A549 (cell line): ENCODE measurements at regions not wholly inside any gene's neighbourhood (a gene's known extent, or its start where the extent isn't known, plus 50 kb on each side); places are given as distances from the start of the nearest gene placed in this dataset.

Experiments
- ATAC-seq, 2 experiments: fragments of 200-7000 bp in 1 of 2; fragments of >200 bp in 1 of 2; cut with Nextera tagmentation in 1 of 2; cut with Tn5 transposase in 1 of 2; 3 replicates each; pipeline versions ENCODE4 v1.8.0 to v1.9.1; 2018 to 2020; ENCODE audit warnings: mild to moderate bottlenecking in 1 of 2, moderate library complexity in 1 of 2
- CTCF ChIA-PET: fragments of 300-600 bp; sonication (Branson Sonifier 250); formaldehyde crosslinking; extraction: SDS; loops from one replicate; lab custom pipeline; 2021; ENCODE audit warnings: antibody characterized with exemption, inconsistent platforms; lab: Yijun Ruan, JAX
- POLR2A ChIA-PET: fragments of 350-600 bp; formaldehyde crosslinking; extraction: SDS; loops from one replicate; lab custom pipeline; 2021; ENCODE audit warnings: antibody characterized with exemption, inconsistent platforms; lab: Yijun Ruan, JAX
- DNase-seq, 2 experiments: peaks; one replicate each; pipeline versions ENCODE4 v3.0.0 to v3.0.0-alpha.2; 2011 to 2016; ENCODE audit warnings: low read depth in 1 of 2, low spot score in 1 of 2
- FAIRE-seq: peaks from 2 replicates; lab custom pipeline; 2011; peaks lifted over from hg19 to GRCh38; lab: Jason Lieb, UNC
- H3K27ac ChIP-seq, 2 experiments: fragments of >200 bp; sonication (Bioruptor Twin); formaldehyde crosslinking; 3 replicates each; pipeline ENCODE4 v1.5.1; 2016 to 2017
- H3K4me1 ChIP-seq: fragments of >200 bp; sonication (Bioruptor Twin); formaldehyde crosslinking; 3 replicates; pipeline ENCODE4 v1.6.1; 2016
- H3K4me2 ChIP-seq: fragments of >200 bp; sonication (Bioruptor Twin); formaldehyde crosslinking; 3 replicates; pipeline ENCODE4 v1.6.1; 2016
- H3K4me3 ChIP-seq: fragments of >200 bp; sonication (Bioruptor Twin); formaldehyde crosslinking; 3 replicates; pipeline ENCODE4 v1.5.1; 2016
- H3K9me3 ChIP-seq: fragments of >200 bp; sonication (Bioruptor Twin); formaldehyde crosslinking; 3 replicates; pipeline ENCODE4 v1.6.1; 2016
- CBX2 ChIP-seq: fragments of 200-600 bp; sonication (generic); IDR thresholded peaks from 2 replicates; pipeline ENCODE4 v1.6.1; 2016; ENCODE audit warnings: low read depth, mild to moderate bottlenecking, borderline replicate concordance
- CTCF ChIP-seq: fragments of >200 bp; sonication (Bioruptor Twin); formaldehyde crosslinking; IDR thresholded peaks from 3 replicates; pipeline ENCODE4 v1.5.1; 2016
- FOSL2 ChIP-seq, 2 experiments: fragments of 450-650 bp in 1 of 2; fragments of >200 bp in 1 of 2; sonication (Bioruptor Twin) in 1 of 2; formaldehyde crosslinking; IDR thresholded peaks; 2 replicates each; pipeline versions ENCODE4 v1.5.0 to v1.6.1; 2016 to 2020; ENCODE audit warnings: mild to moderate bottlenecking in 1 of 2, moderate library complexity in 1 of 2
- GATA3 ChIP-seq: IDR thresholded peaks from 2 replicates; pipeline ENCODE4 v1.6.1; 2012; ENCODE audit warnings: borderline replicate concordance
- HDAC2 ChIP-seq: fragments of 200-600 bp; sonication (generic); IDR thresholded peaks from 2 replicates; pipeline ENCODE4 v1.6.1; 2016
- HOXA7 ChIP-seq: fragments of 250-450 bp; sonication (Bioruptor Pico); IDR thresholded peaks from 2 replicates; pipeline ENCODE4 v1.5.0; 2020; ENCODE audit warnings: mild to moderate bottlenecking, moderate library complexity
- HOXB13 ChIP-seq: fragments of 250-450 bp; sonication (Bioruptor Pico); IDR thresholded peaks from 2 replicates; pipeline ENCODE4 v1.5.0; 2020; ENCODE audit warnings: low read depth, mild to moderate bottlenecking, moderate library complexity
- JUN ChIP-seq, 2 experiments: fragments of >200 bp; sonication (Bioruptor Twin); formaldehyde crosslinking; IDR thresholded peaks; 2 replicates in 1 of 2; 3 replicates in 1 of 2; pipeline ENCODE4 v1.6.1; 2016 to 2017
- JUNB ChIP-seq: fragments of >200 bp; sonication (Bioruptor Twin); formaldehyde crosslinking; IDR thresholded peaks from 2 replicates; pipeline ENCODE4 v1.6.1; 2016
- KDM5A ChIP-seq: fragments of 200-600 bp; sonication (generic); IDR thresholded peaks from 2 replicates; pipeline ENCODE4 v1.6.1; 2016; ENCODE audit warnings: antibody characterized with exemption, mild to moderate bottlenecking
- MAFK ChIP-seq: fragments of 450-650 bp; IDR thresholded peaks from 2 replicates; pipeline ENCODE4 v1.6.1; 2014; ENCODE audit not compliant: partially characterized antibody
- MAZ ChIP-seq: fragments of 150-350 bp; IDR thresholded peaks from 2 replicates; pipeline ENCODE4 v1.6.1; 2014; ENCODE audit warnings: antibody characterized with exemption, low read depth, low read length, borderline replicate concordance
- NR3C1 ChIP-seq: fragments of >200 bp; sonication (Bioruptor Twin); formaldehyde crosslinking; IDR thresholded peaks from 3 replicates; pipeline ENCODE4 v1.6.1; 2017
- SMC3 ChIP-seq: fragments of >200 bp; sonication (Bioruptor Twin); formaldehyde crosslinking; IDR thresholded peaks from 3 replicates; pipeline ENCODE4 v1.6.1; 2018; ENCODE audit warnings: inconsistent platforms
- ZC3H11A ChIP-seq: fragments of 450-650 bp; IDR thresholded peaks from 2 replicates; pipeline ENCODE4 v1.6.1; 2014; ENCODE audit warnings: antibody characterized with exemption, mild to moderate bottlenecking
- WGBS: methylation state at CpG from one replicate; pipeline ENCODE4 v1.1.6; 2017; ENCODE audit errors: missing lambda C conversion rate; 5-methylcytosine and 5-hydroxymethylcytosine counted together
- TF ChIP-seq, protein P1 (sequence below): IDR thresholded peaks from 2 replicates; pipeline ENCODE4 v1.6.1; 2012
- TF ChIP-seq, protein P2 (sequence below): fragments of 200-600 bp; sonication (generic); IDR thresholded peaks from 2 replicates; pipeline ENCODE4 v1.6.1; 2016; ENCODE audit warnings: antibody characterized with exemption, mild to moderate bottlenecking, moderate library complexity
- TF ChIP-seq, protein P3 (sequence below): fragments of 450-650 bp; IDR thresholded peaks from 2 replicates; pipeline ENCODE4 v1.6.1; 2014; ENCODE audit warnings: antibody characterized with exemption

DNA sequence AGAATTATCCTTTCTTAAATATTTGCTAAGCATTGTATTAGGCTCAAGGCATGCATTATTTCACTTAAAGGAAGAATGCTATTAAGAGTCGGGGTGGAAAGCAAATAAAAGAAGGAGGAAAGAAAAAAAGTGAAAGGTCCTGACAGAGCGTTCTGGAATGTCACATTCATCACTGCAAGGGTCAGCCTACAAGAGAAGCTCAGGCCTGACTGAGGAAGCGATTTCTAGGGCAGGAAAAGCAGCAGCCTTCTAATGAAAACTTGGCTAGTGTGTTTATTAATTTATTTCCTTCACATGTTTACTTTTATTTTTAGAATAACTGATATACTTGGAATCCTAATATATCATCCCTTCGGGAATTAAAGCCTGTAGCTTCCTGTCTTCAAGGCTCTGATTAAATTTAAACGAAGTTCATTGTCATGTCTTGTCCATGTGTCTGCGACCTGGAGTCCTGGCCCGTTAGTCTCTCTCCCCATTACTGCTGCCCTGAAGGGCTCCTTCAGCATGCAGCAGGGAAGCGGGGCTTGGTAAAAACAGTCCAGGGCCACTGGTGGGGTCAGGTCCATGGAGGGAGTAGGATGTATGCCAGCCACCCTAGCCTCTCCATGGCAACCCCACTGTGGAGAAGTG is 119.2 kb upstream of the CCDC68 start (continued):
- no peak for TF ChIP-seq KDM5A

- no peak overlapping the region for H3K4me3 ChIP-seq
- no peak for FAIRE-seq
- POLR2A ChIA-PET, result no interaction called here
- 0 out of 6 replicates have a peak overlapping the region, but pooled peaks of 1 of the 2 experiments have one; percentile 18 for H3K27ac ChIP-seq
- no peak overlapping the region for H3K4me2 ChIP-seq
- DNase-seq, result no peak
- peaks cover 11% of the 10 kb centered on the region; the same call in 2 of the 3 replicates for H3K4me1 ChIP-seq
- CTCF ChIA-PET, result no interaction called here
- TF ChIP-seq MAZ, result no peak
- no peak for TF ChIP-seq ZC3H11A
- TF ChIP-seq JUN (IDR thresholded peaks at IDR 0.05), result no peak
- TF ChIP-seq CTCF, result no peak
- no peak for TF ChIP-seq HOXA7
- TF ChIP-seq, protein P1, sequence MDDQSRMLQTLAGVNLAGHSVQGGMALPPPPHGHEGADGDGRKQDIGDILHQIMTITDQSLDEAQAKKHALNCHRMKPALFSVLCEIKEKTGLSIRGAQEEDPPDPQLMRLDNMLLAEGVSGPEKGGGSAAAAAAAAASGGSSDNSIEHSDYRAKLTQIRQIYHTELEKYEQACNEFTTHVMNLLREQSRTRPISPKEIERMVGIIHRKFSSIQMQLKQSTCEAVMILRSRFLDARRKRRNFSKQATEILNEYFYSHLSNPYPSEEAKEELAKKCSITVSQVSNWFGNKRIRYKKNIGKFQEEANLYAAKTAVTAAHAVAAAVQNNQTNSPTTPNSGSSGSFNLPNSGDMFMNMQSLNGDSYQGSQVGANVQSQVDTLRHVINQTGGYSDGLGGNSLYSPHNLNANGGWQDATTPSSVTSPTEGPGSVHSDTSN, result no peak
- no peak for TF ChIP-seq HOXB13
- TF ChIP-seq MAFK, result no peak
- no peak for TF ChIP-seq SMC3
- TF ChIP-seq HDAC2, result no peak
- TF ChIP-seq, protein P2, sequence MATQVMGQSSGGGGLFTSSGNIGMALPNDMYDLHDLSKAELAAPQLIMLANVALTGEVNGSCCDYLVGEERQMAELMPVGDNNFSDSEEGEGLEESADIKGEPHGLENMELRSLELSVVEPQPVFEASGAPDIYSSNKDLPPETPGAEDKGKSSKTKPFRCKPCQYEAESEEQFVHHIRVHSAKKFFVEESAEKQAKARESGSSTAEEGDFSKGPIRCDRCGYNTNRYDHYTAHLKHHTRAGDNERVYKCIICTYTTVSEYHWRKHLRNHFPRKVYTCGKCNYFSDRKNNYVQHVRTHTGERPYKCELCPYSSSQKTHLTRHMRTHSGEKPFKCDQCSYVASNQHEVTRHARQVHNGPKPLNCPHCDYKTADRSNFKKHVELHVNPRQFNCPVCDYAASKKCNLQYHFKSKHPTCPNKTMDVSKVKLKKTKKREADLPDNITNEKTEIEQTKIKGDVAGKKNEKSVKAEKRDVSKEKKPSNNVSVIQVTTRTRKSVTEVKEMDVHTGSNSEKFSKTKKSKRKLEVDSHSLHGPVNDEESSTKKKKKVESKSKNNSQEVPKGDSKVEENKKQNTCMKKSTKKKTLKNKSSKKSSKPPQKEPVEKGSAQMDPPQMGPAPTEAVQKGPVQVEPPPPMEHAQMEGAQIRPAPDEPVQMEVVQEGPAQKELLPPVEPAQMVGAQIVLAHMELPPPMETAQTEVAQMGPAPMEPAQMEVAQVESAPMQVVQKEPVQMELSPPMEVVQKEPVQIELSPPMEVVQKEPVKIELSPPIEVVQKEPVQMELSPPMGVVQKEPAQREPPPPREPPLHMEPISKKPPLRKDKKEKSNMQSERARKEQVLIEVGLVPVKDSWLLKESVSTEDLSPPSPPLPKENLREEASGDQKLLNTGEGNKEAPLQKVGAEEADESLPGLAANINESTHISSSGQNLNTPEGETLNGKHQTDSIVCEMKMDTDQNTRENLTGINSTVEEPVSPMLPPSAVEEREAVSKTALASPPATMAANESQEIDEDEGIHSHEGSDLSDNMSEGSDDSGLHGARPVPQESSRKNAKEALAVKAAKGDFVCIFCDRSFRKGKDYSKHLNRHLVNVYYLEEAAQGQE, result no peak
- no peak for TF ChIP-seq CBX2
- TF ChIP-seq, protein P3, sequence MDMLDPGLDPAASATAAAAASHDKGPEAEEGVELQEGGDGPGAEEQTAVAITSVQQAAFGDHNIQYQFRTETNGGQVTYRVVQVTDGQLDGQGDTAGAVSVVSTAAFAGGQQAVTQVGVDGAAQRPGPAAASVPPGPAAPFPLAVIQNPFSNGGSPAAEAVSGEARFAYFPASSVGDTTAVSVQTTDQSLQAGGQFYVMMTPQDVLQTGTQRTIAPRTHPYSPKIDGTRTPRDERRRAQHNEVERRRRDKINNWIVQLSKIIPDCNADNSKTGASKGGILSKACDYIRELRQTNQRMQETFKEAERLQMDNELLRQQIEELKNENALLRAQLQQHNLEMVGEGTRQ, result no peak
- no peak for TF ChIP-seq NR3C1
- no peak for TF ChIP-seq FOSL2 (IDR thresholded peaks at IDR 0.05)
- TF ChIP-seq FOSL2 (CRISPR knock-in tag; IDR thresholded peaks at IDR 0.05), result no peak
- H3K9me3 ChIP-seq, result no peaks in the 10 kb centered on the region
- no peak for ATAC-seq
- 67% methylated on average over 6 of the region's 6 CpGs for WGBS
Observed at GRCh38 chr18:55076643-55077218, 117.5 kb upstream of the CCDC68 start.

DNA sequence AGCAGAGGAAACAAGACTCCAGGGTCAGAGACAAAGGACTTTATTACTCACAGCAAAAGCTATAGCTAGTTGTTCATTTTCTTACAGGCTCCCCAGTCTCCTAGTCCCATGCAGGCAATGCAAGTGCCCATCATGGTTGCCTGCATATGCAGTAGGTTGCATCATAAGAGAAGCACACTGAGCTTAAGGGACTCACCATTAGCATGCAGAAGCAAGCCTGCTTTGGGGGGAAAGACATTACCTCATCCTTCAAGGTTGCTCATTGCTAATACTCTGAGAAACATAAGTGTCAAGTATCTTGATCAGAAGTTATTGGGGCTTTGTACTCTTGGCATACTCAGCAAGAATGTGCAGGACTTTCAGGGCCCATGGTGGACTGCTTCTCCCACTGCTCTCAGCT is 114.6 kb upstream of the CCDC68 start:
- Histone ChIP-seq H3K27ac (no peak overlapping the region), H3K4me1 (peaks cover 11% of the 10 kb centered on the region; the same call in 2 of the 3 replicates), H3K9me3 (no peaks in the 10 kb centered on the region), H3K4me2 (no peak overlapping the region), H3K4me3 (no peak overlapping the region)
- no peak for DNase-seq
- POLR2A ChIA-PET, result no interaction called here
- CTCF ChIA-PET, result no interaction called here
- FAIRE-seq, result no peak
- no peak for TF ChIP-seq GATA3
- TF ChIP-seq JUNB, result no peak
- no peak for ATAC-seq
